IPS-15b (cell line): ENCODE measurements at regions not wholly inside any gene's neighbourhood (a gene's known extent, or its start where the extent isn't known, plus 50 kb on each side); places are given as distances from the start of the nearest gene placed in this dataset.

Experiments
- H3K27me3 ChIP-seq: one replicate; pipeline ENCODE4 v1.6.1; 2013; ENCODE audit warnings: low read length; ENCODE audit not compliant: control insufficient read depth, insufficient read depth
- H3K36me3 ChIP-seq: one replicate; pipeline ENCODE4 v1.6.1; 2013; ENCODE audit warnings: low read length; ENCODE audit not compliant: control insufficient read depth, insufficient read depth
- H3K4me1 ChIP-seq: one replicate; pipeline ENCODE4 v1.6.1; 2013; ENCODE audit warnings: mild to moderate bottlenecking, low read length; ENCODE audit not compliant: control insufficient read depth, insufficient read depth
- H3K4me3 ChIP-seq: one replicate; pipeline ENCODE4 v1.5.1; 2013; ENCODE audit warnings: low read depth, low read length
- H3K9ac ChIP-seq: one replicate; pipeline ENCODE4 v1.6.1; 2013; ENCODE audit warnings: low read depth, mild to moderate bottlenecking, low read length
- H3K9me3 ChIP-seq: one replicate; pipeline ENCODE4 v1.6.1; 2013; ENCODE audit warnings: mild to moderate bottlenecking, low read length; ENCODE audit not compliant: control insufficient read depth, insufficient read depth

- Histone ChIP-seq H3K27me3 (no peaks in the 10 kb centered on the region), H3K4me1 (no peaks in the 10 kb centered on the region), H3K9me3 (no peaks in the 10 kb centered on the region), H3K4me3 (no peak overlapping the region), H3K36me3 (no peaks in the 10 kb centered on the region), H3K9ac (no peak overlapping the region)
These were observed 83.8 kb upstream of the WASF3 start for GRCh38 chr13:26473571-26474230.

- H3K4me1 ChIP-seq: no peaks in the 10 kb centered on the region
These were observed 83.2 kb upstream of the WASF3 start for GRCh38 chr13:26474286-26474685.

GRCh38 chr13:26475176-26476110 is 82.0 kb upstream of the WASF3 start:
- no peak overlapping the region for H3K9ac ChIP-seq

More at GRCh38 chr13:26474286-26474685, 83.2 kb upstream of the WASF3 start:
- H3K4me3 ChIP-seq: no peak overlapping the region
- H3K9ac ChIP-seq: no peak overlapping the region
- no peaks in the 10 kb centered on the region for H3K9me3 ChIP-seq
- no peaks in the 10 kb centered on the region for H3K36me3 ChIP-seq
- no peaks in the 10 kb centered on the region for H3K27me3 ChIP-seq

GRCh38 chr13:26476111-26476781 is 81.2 kb upstream of the WASF3 start:
- H3K4me1 ChIP-seq: no peaks in the 10 kb centered on the region
- no peak overlapping the region for H3K9ac ChIP-seq
- H3K9me3 ChIP-seq: no peaks in the 10 kb centered on the region
- H3K4me3 ChIP-seq: no peak overlapping the region
- H3K36me3 ChIP-seq: no peaks in the 10 kb centered on the region
- H3K27me3 ChIP-seq: no peaks in the 10 kb centered on the region

More at GRCh38 chr13:26475176-26476110, 82.0 kb upstream of the WASF3 start:
- no peaks in the 10 kb centered on the region for H3K4me1 ChIP-seq
- no peaks in the 10 kb centered on the region for H3K27me3 ChIP-seq
- H3K4me3 ChIP-seq: no peak overlapping the region
- no peaks in the 10 kb centered on the region for H3K9me3 ChIP-seq
- no peaks in the 10 kb centered on the region for H3K36me3 ChIP-seq

- no peaks in the 10 kb centered on the region for H3K4me1 ChIP-seq
- no peak overlapping the region for H3K9ac ChIP-seq
- no peaks in the 10 kb centered on the region for H3K27me3 ChIP-seq
- no peaks in the 10 kb centered on the region for H3K9me3 ChIP-seq
- no peak overlapping the region for H3K4me3 ChIP-seq
- H3K36me3 ChIP-seq: no peaks in the 10 kb centered on the region
These were observed 80.7 kb upstream of the WASF3 start for GRCh38 chr13:26476782-26477142.

GRCh38 chr13:26477681-26478080 is 79.8 kb upstream of the WASF3 start:
- Histone ChIP-seq H3K4me1 (no peaks in the 10 kb centered on the region), H3K9ac (no peak overlapping the region), H3K36me3 (no peaks in the 10 kb centered on the region), H3K9me3 (no peaks in the 10 kb centered on the region), H3K4me3 (no peak overlapping the region), H3K27me3 (no peaks in the 10 kb centered on the region)

GRCh38 chr13:26480246-26480855 is 77.1 kb upstream of the WASF3 start:
- Histone ChIP-seq H3K4me1 (no peaks in the 10 kb centered on the region), H3K27me3 (no peaks in the 10 kb centered on the region), H3K9me3 (no peaks in the 10 kb centered on the region), H3K9ac (no peak overlapping the region), H3K36me3 (no peaks in the 10 kb centered on the region), H3K4me3 (no peak overlapping the region)

GRCh38 chr13:26482451-26483197 is 74.9 kb upstream of the WASF3 start:
- H3K9ac ChIP-seq: peak overlapping the region; percentile 57
- no peaks in the 10 kb centered on the region for H3K4me1 ChIP-seq
- no peak overlapping the region for H3K4me3 ChIP-seq
- no peaks in the 10 kb centered on the region for H3K36me3 ChIP-seq
- no peaks in the 10 kb centered on the region for H3K27me3 ChIP-seq
- H3K9me3 ChIP-seq: no peaks in the 10 kb centered on the region

- Histone ChIP-seq H3K9ac (no peak overlapping the region), H3K4me3 (no peak overlapping the region), H3K36me3 (no peaks in the 10 kb centered on the region), H3K4me1 (no peaks in the 10 kb centered on the region), H3K9me3 (no peaks in the 10 kb centered on the region), H3K27me3 (no peaks in the 10 kb centered on the region)
These were observed 73.9 kb upstream of the WASF3 start for GRCh38 chr13:26483546-26483945.

GRCh38 chr13:26484196-26484595 is 73.3 kb upstream of the WASF3 start:
- Histone ChIP-seq H3K9ac (no peak overlapping the region), H3K27me3 (no peaks in the 10 kb centered on the region), H3K9me3 (no peaks in the 10 kb centered on the region), H3K36me3 (no peaks in the 10 kb centered on the region), H3K4me1 (no peaks in the 10 kb centered on the region), H3K4me3 (no peak overlapping the region)

GRCh38 chr13:26485288-26485687 is 72.2 kb upstream of the WASF3 start:
- no peaks in the 10 kb centered on the region for H3K36me3 ChIP-seq
- no peaks in the 10 kb centered on the region for H3K9me3 ChIP-seq
- no peak overlapping the region for H3K9ac ChIP-seq
- no peak overlapping the region for H3K4me3 ChIP-seq
- H3K4me1 ChIP-seq: no peaks in the 10 kb centered on the region
- no peaks in the 10 kb centered on the region for H3K27me3 ChIP-seq
